ENCODE measurements at regions not wholly inside any gene's neighbourhood (a gene's known extent, or its start where the extent isn't known, plus 50 kb on each side); places are given as distances from the start of the nearest gene placed in this dataset.

GRCh38 chr20:48426630-48427029 lies 401.2 kb downstream of the PREX1 start:
- no peak for TF ChIP-seq YY1 (IDR thresholded peaks at IDR 0.05; ENCODE audit: insufficient read depth, insufficient read length)
- no peak for TF ChIP-seq ZNF274 (IDR thresholded peaks at IDR 0.05; ENCODE audit: low read depth, low read length)
